ENCODE measurements at regions not wholly inside any gene's neighbourhood (a gene's known extent, or its start where the extent isn't known, plus 50 kb on each side); places are given as distances from the start of the nearest gene placed in this dataset.

DNA sequence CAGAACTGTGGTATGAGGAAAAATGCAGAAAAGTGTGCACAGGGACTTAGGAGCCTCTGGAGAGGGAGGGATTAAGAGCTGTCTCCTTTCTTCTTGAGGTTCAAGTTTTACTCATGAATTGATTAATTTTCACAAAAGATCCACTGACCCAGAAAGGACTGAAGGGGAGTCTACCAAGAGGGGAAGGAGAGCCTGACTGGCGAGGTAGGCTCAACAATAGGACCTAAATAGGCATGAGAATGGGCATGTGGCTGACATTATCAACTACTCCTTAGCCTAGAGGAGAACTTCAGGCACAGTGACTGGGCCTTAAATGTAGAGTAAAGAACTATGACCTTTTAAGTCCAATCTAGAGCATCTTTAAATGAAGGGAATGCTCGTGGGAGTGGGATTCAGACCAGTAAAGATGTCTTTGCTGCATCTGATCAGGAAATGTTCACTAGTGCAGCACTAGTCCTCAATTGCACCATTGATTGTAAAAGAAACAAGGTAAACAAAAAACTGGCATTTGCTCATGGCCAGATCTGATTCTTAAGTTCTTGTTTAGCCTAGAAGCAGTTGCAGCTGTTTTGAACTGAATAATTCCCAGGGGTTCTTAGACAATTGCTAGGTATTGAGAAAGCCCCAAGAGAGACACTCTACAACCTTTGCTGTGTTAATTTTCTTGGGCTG is 135.6 kb downstream of the RAB38 start:
- Histone ChIP-seq H3K79me2 (ENCODE audit: control insufficient read depth, low read length) (no peaks in the 10 kb centered on the region), H3K9me2 (replicated peaks; ENCODE audit: control insufficient read depth, low read length) (no peaks in the 10 kb centered on the region), H3K4me3 (ENCODE audit: low read length) (no peak overlapping the region), H3K36me3 (ENCODE audit: control insufficient read depth, low read length) (no peaks in the 10 kb centered on the region), H4K20me1 (ENCODE audit: control insufficient read depth, insufficient read depth, low read depth, low read length) (no peaks in the 10 kb centered on the region), H3K4me2 (ENCODE audit: low read length) (no peak overlapping the region), H3K27ac (ENCODE audit: low read depth, low read length) (no peak overlapping the region), H3K9me3 (ENCODE audit: control insufficient read depth, insufficient read depth, low read length) (no peaks in the 10 kb centered on the region), H3F3A (ENCODE audit: control insufficient read depth, insufficient read depth) (no peaks in the 10 kb centered on the region), H3K4me1 (ENCODE audit: control insufficient read depth, low read length) (no peaks in the 10 kb centered on the region), H3K27me3 (ENCODE audit: control insufficient read depth, low read length) (no peaks in the 10 kb centered on the region)
- TF ChIP-seq EZH2phosphoT487 (IDR thresholded peaks at IDR 0.05; ENCODE audit: borderline replicate concordance, low read length): no peak
- TF ChIP-seq, protein P1, sequence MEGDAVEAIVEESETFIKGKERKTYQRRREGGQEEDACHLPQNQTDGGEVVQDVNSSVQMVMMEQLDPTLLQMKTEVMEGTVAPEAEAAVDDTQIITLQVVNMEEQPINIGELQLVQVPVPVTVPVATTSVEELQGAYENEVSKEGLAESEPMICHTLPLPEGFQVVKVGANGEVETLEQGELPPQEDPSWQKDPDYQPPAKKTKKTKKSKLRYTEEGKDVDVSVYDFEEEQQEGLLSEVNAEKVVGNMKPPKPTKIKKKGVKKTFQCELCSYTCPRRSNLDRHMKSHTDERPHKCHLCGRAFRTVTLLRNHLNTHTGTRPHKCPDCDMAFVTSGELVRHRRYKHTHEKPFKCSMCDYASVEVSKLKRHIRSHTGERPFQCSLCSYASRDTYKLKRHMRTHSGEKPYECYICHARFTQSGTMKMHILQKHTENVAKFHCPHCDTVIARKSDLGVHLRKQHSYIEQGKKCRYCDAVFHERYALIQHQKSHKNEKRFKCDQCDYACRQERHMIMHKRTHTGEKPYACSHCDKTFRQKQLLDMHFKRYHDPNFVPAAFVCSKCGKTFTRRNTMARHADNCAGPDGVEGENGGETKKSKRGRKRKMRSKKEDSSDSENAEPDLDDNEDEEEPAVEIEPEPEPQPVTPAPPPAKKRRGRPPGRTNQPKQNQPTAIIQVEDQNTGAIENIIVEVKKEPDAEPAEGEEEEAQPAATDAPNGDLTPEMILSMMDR (IDR thresholded peaks at IDR 0.05; ENCODE audit: low read depth, low read length, poor library complexity, severe bottlenecking): no peak

DNA sequence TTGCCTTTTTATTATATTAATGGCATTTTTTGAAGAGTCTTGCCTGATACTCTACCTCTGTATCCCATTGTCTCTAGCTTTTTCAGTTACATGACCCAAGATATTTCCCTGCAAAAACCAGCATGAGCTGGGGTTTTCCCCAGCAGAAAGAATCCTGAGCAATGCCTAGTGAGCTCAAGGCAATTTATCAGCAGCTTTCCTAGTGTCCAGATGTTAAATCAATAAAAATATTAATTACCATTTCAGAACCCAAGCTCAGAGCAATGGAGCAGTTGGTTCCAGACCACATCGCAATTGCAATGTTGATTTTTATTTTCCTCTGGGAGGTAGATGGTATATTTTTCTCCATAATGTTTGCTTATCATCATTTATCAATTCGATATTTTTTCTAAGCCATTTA is 137.2 kb downstream of the RAB38 start:
- H4K20me1 ChIP-seq (ENCODE audit: control insufficient read depth, insufficient read depth, low read depth, low read length): no peaks in the 10 kb centered on the region
- H3K9me3 ChIP-seq (ENCODE audit: control insufficient read depth, insufficient read depth, low read length): no peaks in the 10 kb centered on the region
- no peaks in the 10 kb centered on the region for H3K36me3 ChIP-seq (ENCODE audit: control insufficient read depth, low read length)
- no peaks in the 10 kb centered on the region for H3F3A ChIP-seq (ENCODE audit: control insufficient read depth, insufficient read depth)
- H3K4me1 ChIP-seq (ENCODE audit: control insufficient read depth, low read length): no peaks in the 10 kb centered on the region
- no peak for TF ChIP-seq EZH2phosphoT487 (IDR thresholded peaks at IDR 0.05; ENCODE audit: borderline replicate concordance, low read length)
- TF ChIP-seq, protein P1 (IDR thresholded peaks at IDR 0.05; ENCODE audit: low read depth, low read length, poor library complexity, severe bottlenecking): no peak
- H3K79me2 ChIP-seq (ENCODE audit: control insufficient read depth, low read length): no peaks in the 10 kb centered on the region
- no peak overlapping the region for H3K4me2 ChIP-seq (ENCODE audit: low read length)
- H3K27ac ChIP-seq (ENCODE audit: low read depth, low read length): no peak overlapping the region
- no peaks in the 10 kb centered on the region for H3K9me2 ChIP-seq (replicated peaks; ENCODE audit: control insufficient read depth, low read length)
- H3K27me3 ChIP-seq (ENCODE audit: control insufficient read depth, low read length): no peaks in the 10 kb centered on the region
- no peak overlapping the region for H3K4me3 ChIP-seq (ENCODE audit: low read length)

DNA sequence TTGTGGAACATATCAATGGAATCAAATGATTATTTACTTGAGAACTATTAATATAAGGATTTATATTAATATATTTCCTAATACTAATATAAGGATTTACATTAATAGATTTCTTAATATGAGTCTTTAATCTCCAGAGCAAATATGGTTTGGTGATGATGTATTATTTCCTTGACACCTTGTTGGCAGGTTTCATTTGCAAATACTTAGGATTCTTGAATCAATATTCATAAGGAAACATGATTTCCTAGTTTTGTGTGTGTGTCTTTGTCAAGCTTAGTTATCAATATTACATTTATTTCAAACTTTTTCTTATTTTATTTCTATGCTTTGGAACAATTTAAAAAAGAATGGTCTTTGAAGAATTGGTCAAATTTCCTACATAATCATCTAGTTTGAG is 138.5 kb downstream of the RAB38 start:
- TF ChIP-seq, protein P1 (IDR thresholded peaks at IDR 0.05; ENCODE audit: low read depth, low read length, poor library complexity, severe bottlenecking): no peak
- TF ChIP-seq EZH2phosphoT487 (IDR thresholded peaks at IDR 0.05; ENCODE audit: borderline replicate concordance, low read length): no peak
- Histone ChIP-seq H4K20me1 (ENCODE audit: control insufficient read depth, insufficient read depth, low read depth, low read length) (no peaks in the 10 kb centered on the region), H3K79me2 (ENCODE audit: control insufficient read depth, low read length) (no peaks in the 10 kb centered on the region), H3K4me3 (ENCODE audit: low read length) (no peak overlapping the region), H3K9me3 (ENCODE audit: control insufficient read depth, insufficient read depth, low read length) (no peaks in the 10 kb centered on the region), H3K4me1 (ENCODE audit: control insufficient read depth, low read length) (no peaks in the 10 kb centered on the region), H3K4me2 (ENCODE audit: low read length) (no peak overlapping the region), H3K9me2 (replicated peaks; ENCODE audit: control insufficient read depth, low read length) (no peaks in the 10 kb centered on the region), H3F3A (ENCODE audit: control insufficient read depth, insufficient read depth) (no peaks in the 10 kb centered on the region), H3K27me3 (ENCODE audit: control insufficient read depth, low read length) (no peaks in the 10 kb centered on the region), H3K27ac (ENCODE audit: low read depth, low read length) (no peak overlapping the region), H3K36me3 (ENCODE audit: control insufficient read depth, low read length) (no peaks in the 10 kb centered on the region)
